K562 (cell line): ENCODE measurements at regions not wholly inside any gene's neighbourhood (a gene's known extent, or its start where the extent isn't known, plus 50 kb on each side); places are given as distances from the start of the nearest gene placed in this dataset.

Source experiments
- ATAC-seq: fragments of 200-7000 bp; cut with Tn5 transposase; 3 replicates; pipeline ENCODE4 v1.9.1; 2020; ENCODE audit warnings: moderate library complexity
- BruUV-seq: library from RNA; stranded (reverse); fragments of 400-500 nt; replicated peaks from 2 replicates; lab custom pipeline; 2021; lab: Mats Ljungman, UMichigan
- CTCF ChIA-PET: fragments of 300-600 bp; formaldehyde crosslinking; extraction: SDS; loops from one replicate; lab custom pipeline; 2021; ENCODE audit warnings: low intra/inter-chr PET ratio; lab: Yijun Ruan, JAX
- POLR2A ChIA-PET: fragments of 300-600, 350-650 bp; sonication (Branson Sonifier 250); formaldehyde crosslinking; extraction: SDS; loops from one replicate; lab custom pipeline; 2021; ENCODE audit warnings: antibody characterized with exemption, inconsistent platforms; lab: Yijun Ruan, JAX
- DNase-seq, 4 experiments: peaks; one replicate each; pipeline versions ENCODE4 v3.0.0 to v3.0.0-alpha.2; 2011 to 2018; ENCODE audit warnings: low spot score in 3 of 4, mixed read lengths in 3 of 4; ENCODE audit errors: extremely low read depth in 1 of 4
- FAIRE-seq: peaks from 2 replicates; lab custom pipeline; 2011; peaks lifted over from hg19 to GRCh38; lab: Jason Lieb, UNC
- H2AFZ ChIP-seq: 2 replicates; pipeline ENCODE4 v1.6.0; 2011; ENCODE audit warnings: low read depth, low read length, control low read depth, inconsistent platforms
- H3K27ac ChIP-seq: fragments of 200-600 bp; 3 replicates; pipeline ENCODE4 v1.8.0; 2011; ENCODE audit warnings: low read depth, mild to moderate bottlenecking, control low read depth, inconsistent platforms, low read length, moderate library complexity, mixed read lengths; ENCODE audit errors: extremely low read depth
- H3K27me3 ChIP-seq, 2 experiments: fragments of 300-600 bp in 1 of 2; 2 replicates in 1 of 2; 3 replicates in 1 of 2; pipeline versions ENCODE4 v1.6.0 to v1.8.0; 2011; ENCODE audit warnings: inconsistent platforms in 2 of 2, low read length in 2 of 2, mild to moderate bottlenecking in 1 of 2, mixed read lengths in 1 of 2, moderate library complexity in 1 of 2; ENCODE audit not compliant: control insufficient read depth in 2 of 2, insufficient read depth in 2 of 2
- H3K36me3 ChIP-seq: fragments of 300-600 bp; 3 replicates; pipeline ENCODE4 v1.8.0; 2011; ENCODE audit warnings: mild to moderate bottlenecking, low read length, inconsistent platforms; ENCODE audit not compliant: control insufficient read depth, insufficient read depth
- H3K4me1 ChIP-seq, 2 experiments: fragments of 200-600 bp in 1 of 2; replicated peaks in 1 of 2; 2 replicates in 1 of 2; 3 replicates in 1 of 2; pipeline versions ENCODE4 v1.5.1 to v1.8.0; 2011; ENCODE audit warnings: inconsistent platforms in 2 of 2, low read length in 2 of 2, mild to moderate bottlenecking in 1 of 2, mixed read lengths in 1 of 2, moderate library complexity in 1 of 2; ENCODE audit not compliant: control insufficient read depth in 2 of 2, insufficient read depth in 2 of 2
- H3K4me2 ChIP-seq: 2 replicates; pipeline ENCODE4 v1.6.1; 2011; ENCODE audit warnings: low read length, control low read depth, inconsistent platforms, mixed read lengths; ENCODE audit not compliant: insufficient read depth
- H3K4me3 ChIP-seq: fragments of 200-600 bp; sonication (generic), shearing (Covaris generic); 2 replicates; pipeline ENCODE4 v1.5.1; 2016; ENCODE audit warnings: control low read depth, inconsistent platforms
- H3K79me2 ChIP-seq: fragments of 200-600 bp; 3 replicates; pipeline ENCODE4 v1.8.0; 2011; ENCODE audit warnings: low read length, inconsistent platforms; ENCODE audit not compliant: control insufficient read depth, insufficient read depth
- H3K9ac ChIP-seq, 2 experiments: 2 replicates each; pipeline versions ENCODE4 v1.6.0 to v1.6.1; 2011; ENCODE audit warnings: low read depth in 2 of 2, low read length in 2 of 2, control low read depth in 1 of 2, inconsistent platforms in 1 of 2, mild to moderate bottlenecking in 1 of 2, mixed read lengths in 1 of 2; ENCODE audit not compliant: insufficient read depth in 1 of 2
- H3K9me1 ChIP-seq: one replicate; pipeline ENCODE4 v1.6.0; 2011; ENCODE audit warnings: inconsistent platforms, mild to moderate bottlenecking, low read length, moderate library complexity; ENCODE audit not compliant: control insufficient read depth, insufficient read depth
- H3K9me3 ChIP-seq: replicated peaks from 2 replicates; pipeline ENCODE4 v1.5.1; 2011; ENCODE audit warnings: low read depth, low read length, inconsistent platforms; ENCODE audit not compliant: control insufficient read depth, insufficient read depth
- H4K20me1 ChIP-seq: replicated peaks from 2 replicates; pipeline ENCODE4 v1.6.1; 2011; ENCODE audit warnings: low read length, inconsistent platforms, mixed read lengths; ENCODE audit not compliant: control insufficient read depth, insufficient read depth
- CAMTA2 ChIP-seq: fragments of 250-450 bp; sonication (Bioruptor Pico); conservative IDR thresholded peaks from 2 replicates; pipeline ENCODE4 v1.5.1; 2022
- CHD2 ChIP-seq: IDR thresholded peaks from 2 replicates; pipeline ENCODE4 v1.6.1; 2011; ENCODE audit warnings: low read depth, low read length
- CTCF ChIP-seq, 3 experiments: IDR thresholded peaks in 2 of 3; conservative IDR thresholded peaks in 1 of 3; 2 replicates each; pipeline ENCODE4 v1.5.1; 2011 to 2012; ENCODE audit warnings: low read length in 3 of 3, mild to moderate bottlenecking in 3 of 3, control low read depth in 2 of 3, improper control_type of control experiment in 1 of 3, inconsistent platforms in 1 of 3, low read depth in 1 of 3, mixed read lengths in 1 of 3, moderate library complexity in 1 of 3; ENCODE audit not compliant: insufficient read depth in 2 of 3
- FOXP1 ChIP-seq: sonication (generic); formaldehyde crosslinking; IDR thresholded peaks from 2 replicates; pipeline ENCODE4 v1.8.0; 2022; ENCODE audit warnings: mild to moderate bottlenecking, missing genetic modification reagents
- IFI16 ChIP-seq: fragments of 250-450 bp; sonication (Bioruptor Pico); IDR thresholded peaks from 2 replicates; pipeline ENCODE4 v2.1.2; 2022; ENCODE audit warnings: mild to moderate bottlenecking, inconsistent platforms
- ILF3 ChIP-seq: fragments of 450-650 bp; IDR thresholded peaks from 2 replicates; pipeline ENCODE4 v1.6.1; 2018; ENCODE audit warnings: antibody characterized with exemption, mild to moderate bottlenecking, moderate library complexity, borderline replicate concordance
- L3MBTL2 ChIP-seq: fragments of 450-650 bp; IDR thresholded peaks from 2 replicates; pipeline ENCODE4 v1.6.1; 2016; ENCODE audit warnings: mild to moderate bottlenecking, moderate library complexity
- MAZ ChIP-seq, 2 experiments: fragments of 450-650 bp in 1 of 2; sonication (generic) in 1 of 2; formaldehyde crosslinking; IDR thresholded peaks in 1 of 2; conservative IDR thresholded peaks in 1 of 2; 2 replicates each; pipeline versions ENCODE4 v1.4.0 to v1.5.0; 2020; ENCODE audit warnings: mild to moderate bottlenecking in 1 of 2, missing genetic modification reagents in 1 of 2
- MTA2 ChIP-seq: fragments of 450-650 bp; IDR thresholded peaks from 2 replicates; pipeline ENCODE4 v1.6.1; 2016; ENCODE audit warnings: low read depth
- NFE2 ChIP-seq: IDR thresholded peaks from 2 replicates; pipeline ENCODE4 v1.6.1; 2014; ENCODE audit warnings: antibody characterized with exemption, low read depth
- PHF20 ChIP-seq: fragments of 450-650 bp; IDR thresholded peaks from 2 replicates; pipeline ENCODE4 v1.6.1; 2018; ENCODE audit not compliant: partially characterized antibody
- RFX7 ChIP-seq: fragments of 250-450 bp; sonication (Bioruptor Pico); IDR thresholded peaks from 2 replicates; pipeline ENCODE4 v1.5.1; 2021; ENCODE audit warnings: mild to moderate bottlenecking
- SREBF1 ChIP-seq: fragments of 150-350 bp; IDR thresholded peaks from 2 replicates; pipeline ENCODE4 v1.6.1; 2014; ENCODE audit warnings: antibody characterized with exemption, low read depth, low read length, borderline replicate concordance
- TCF3 ChIP-seq: sonication (generic); formaldehyde crosslinking; IDR thresholded peaks from 2 replicates; pipeline ENCODE4 v1.4.0; 2020; ENCODE audit warnings: mild to moderate bottlenecking, missing genetic modification reagents
- ZNF124 ChIP-seq: sonication (generic); formaldehyde crosslinking; IDR thresholded peaks from 2 replicates; pipeline ENCODE4 v1.8.1; 2022; ENCODE audit warnings: missing genetic modification reagents
- ZNF133 ChIP-seq: fragments of 250-450 bp; sonication (Bioruptor Pico); IDR thresholded peaks from 2 replicates; pipeline ENCODE4 v1.4.0; 2020; ENCODE audit warnings: mild to moderate bottlenecking
- ZNF311 ChIP-seq: fragments of 250-450 bp; sonication (Bioruptor Pico); IDR thresholded peaks from 2 replicates; pipeline ENCODE4 v1.4.0; 2020; ENCODE audit warnings: mild to moderate bottlenecking, moderate library complexity
- ZNF518B ChIP-seq: fragments of 250-450 bp; sonication (Bioruptor Pico); IDR thresholded peaks from 2 replicates; pipeline ENCODE4 v1.5.0; 2021; ENCODE audit warnings: mild to moderate bottlenecking, moderate library complexity
- ZNF644 ChIP-seq: fragments of 200-800 bp; sonication (Bioruptor generic); IDR thresholded peaks from 2 replicates; pipeline ENCODE4 v1.6.1; 2016; ENCODE audit warnings: low read depth, missing genetic modification characterization, missing compliant biosample characterization
- WGBS: fragments of 100-300 bp; shearing (Covaris generic); methylation state at CpG from one replicate; pipeline ENCODE4 v1.1.6; 2016; ENCODE audit warnings: low coverage, mixed read lengths; ENCODE audit not compliant: insufficient coverage; ENCODE audit errors: missing lambda C conversion rate; 5-methylcytosine and 5-hydroxymethylcytosine counted together
- in situ Hi-C: fragments of 300-500 bp; cut with MboI; formaldehyde crosslinking; loops from 4 replicates; pipeline ENCODE4 v1.15.0; 2018; ENCODE audit warnings: inconsistent platforms, mixed read lengths
- intact Hi-C: fragments of 100-400 bp; cut with micrococcal nuclease; formaldehyde crosslinking; loops from 2 replicates; pipeline ENCODE4 v1.14.2; 2022

GRCh38 chr5:8012131-8012977 is 143.4 kb downstream of the MTRR start:
- Histone ChIP-seq H3K27me3 (no peaks in the 10 kb centered on the region), H3K9me3 (peaks cover 5% of the 10 kb centered on the region; the same call in 1 of the 2 replicates), H3K36me3 (no peaks in the 10 kb centered on the region), H3K9me1 (no peaks in the 10 kb centered on the region), H4K20me1 (no peaks in the 10 kb centered on the region), H3K9ac (peak overlapping the region in 1 of 2 experiments; percentile 50; a peak in 1 of 4 replicates), H3K4me2 (peak overlapping the region; percentile 67), H3K4me1 (peaks cover 5 to 15% of the 10 kb centered on the region in 2 experiments; a peak in 3 of 5 replicates), H2AFZ (peak overlapping the region; percentile 81), H3K4me3 (no peak overlapping the region), H3K79me2 (no peaks in the 10 kb centered on the region), H3K27ac (peak overlapping the region; percentile 87)
- intact Hi-C loops: no loop called here
- ATAC-seq (peak; percentile 94), DNase-seq (peak; percentile 34 to 82 (median 54)), FAIRE-seq (peak; percentile 89)
- POLR2A ChIA-PET: interaction anchor here (0.6 to 1.5 kb wide), 7 partner anchors 9 to 277 kb away, joined by 3 to 9 read pairs (median 3); no protein-coding TSS in a partner anchor
- CTCF ChIA-PET: no interaction called here
- in situ Hi-C loops: no loop called here
- BruUV-seq: no TSS peak
- WGBS: 18% methylated on average over 9 of the region's 9 CpGs
- no peak for TF ChIP-seq PHF20
- TF ChIP-seq ZNF644 (tag): peak; percentile 69; the same call in 1 of the 2 replicates
- TF ChIP-seq FOXP1 (CRISPR knock-in tag): no peak
- peak; percentile 63 for TF ChIP-seq L3MBTL2
- no peak for TF ChIP-seq CAMTA2 (CRISPR knock-in tag)
- TF ChIP-seq CHD2: peak; percentile 93
- TF ChIP-seq ZNF124 (CRISPR knock-in tag): no peak
- TF ChIP-seq ZNF311 (CRISPR knock-in tag): no peak
- TF ChIP-seq CTCF (IDR thresholded peaks at IDR 0.05 in 2 of 3, conservative IDR thresholded peaks at IDR 0.05 in 1 of 3; ENCODE audit: insufficient read depth in 2 of 3, low read depth in 1 of 3, low read length in 3 of 3): peak; percentile 55 to 68 (median 63)
- TF ChIP-seq SREBF1: no peak
- no peak for TF ChIP-seq RFX7 (CRISPR knock-in tag)
- peak; percentile 91 for TF ChIP-seq MTA2
- TF ChIP-seq IFI16: no peak
- no peak for TF ChIP-seq ZNF518B
- TF ChIP-seq ZNF133: no peak
- peak; percentile 89 for TF ChIP-seq NFE2
- no peak for TF ChIP-seq MAZ (CRISPR knock-in tag; conservative IDR thresholded peaks at IDR 0.05 in 1 of 2, IDR thresholded peaks at IDR 0.05 in 1 of 2)
- no peak for TF ChIP-seq ILF3
- peak; percentile 93 for TF ChIP-seq TCF3
